Activated CD4-positive, alpha-beta T cell treated with anti-CD3 and anti-CD28 coated beads, Interleukin-2, Interleukin-6, amounts not matched to agents 100 ng/mL and 50 ng/mL, durations not matched to agents 16 hours and 8 hours (primary cell): ENCODE measurements at regions not wholly inside any gene's neighbourhood (a gene's known extent, or its start where the extent isn't known, plus 50 kb on each side); places are given as distances from the start of the nearest gene placed in this dataset.

Source experiments
- DNase-seq: peaks from one replicate; pipeline ENCODE4 v3.0.0-alpha.2; 2020

GRCh38 chr12:107226126-107226525 is 132.8 kb upstream of the CRY1 start:
- no peak for DNase-seq

- DNase-seq, result no peak
Measured at GRCh38 chr12:107228076-107228475, 134.7 kb upstream of the CRY1 start.

- no peak for DNase-seq
Measured at GRCh38 chr12:107229827-107230226, 136.5 kb upstream of the CRY1 start.

GRCh38 chr12:107231303-107231702 is 138.0 kb upstream of the CRY1 start:
- no peak for DNase-seq

- DNase-seq, result no peak
Measured at GRCh38 chr12:107233551-107233950, 140.2 kb upstream of the CRY1 start.

GRCh38 chr12:107235600-107235999 is 142.3 kb upstream of the CRY1 start:
- DNase-seq, result no peak

- no peak for DNase-seq
Measured at GRCh38 chr12:107236824-107237511, 143.6 kb upstream of the CRY1 start.

- DNase-seq, result no peak
Measured at GRCh38 chr12:107238296-107238695, 144.9 kb upstream of the CRY1 start.

GRCh38 chr12:107241411-107241810 is 148.1 kb upstream of the CRY1 start:
- no peak for DNase-seq

- DNase-seq, result no peak
Measured at GRCh38 chr12:107242189-107242588, 148.8 kb upstream of the CRY1 start.

GRCh38 chr12:107243341-107243740 is 150.0 kb upstream of the CRY1 start:
- no peak for DNase-seq

GRCh38 chr12:107244584-107244983 is 151.2 kb upstream of the CRY1 start:
- no peak for DNase-seq

- no peak for DNase-seq
Measured at GRCh38 chr12:107247650-107248049, 154.3 kb upstream of the CRY1 start.

GRCh38 chr12:107248187-107248586 is 154.8 kb upstream of the CRY1 start:
- no peak for DNase-seq

GRCh38 chr12:107251288-107251687 is 157.9 kb upstream of the CRY1 start:
- no peak for DNase-seq

- no peak for DNase-seq
Measured at GRCh38 chr12:107253361-107253760, 160.0 kb upstream of the CRY1 start.

GRCh38 chr12:107254258-107254856 is 161.0 kb upstream of the CRY1 start:
- no peak for DNase-seq

GRCh38 chr12:107258780-107259179 is 165.4 kb upstream of the CRY1 start:
- DNase-seq, result no peak

- no peak for DNase-seq
Measured at GRCh38 chr12:107263980-107264379, 170.6 kb upstream of the CRY1 start.

GRCh38 chr12:107264667-107265066 is 171.3 kb upstream of the CRY1 start:
- DNase-seq, result no peak

GRCh38 chr12:107267604-107268003 is 174.3 kb upstream of the CRY1 start:
- DNase-seq, result no peak

- DNase-seq, result no peak
Measured at GRCh38 chr12:107271523-107271922, 178.2 kb upstream of the CRY1 start.

- no peak for DNase-seq
Measured at GRCh38 chr12:107275530-107275929, 182.2 kb upstream of the CRY1 start.

- DNase-seq, result no peak
Measured at GRCh38 chr12:107277855-107278254, 184.5 kb upstream of the CRY1 start.

- DNase-seq, result no peak
Measured at GRCh38 chr12:107282628-107283027, 189.3 kb upstream of the CRY1 start.
